ENCODE measurements at regions not wholly inside any gene's neighbourhood (a gene's known extent, or its start where the extent isn't known, plus 50 kb on each side); places are given as distances from the start of the nearest gene placed in this dataset.
"Not testable (repeated sequence)": the region's sequence is repeated elsewhere in the genome, so short reads cannot be mapped to it uniquely, and the experiment has no call there.

- Histone ChIP-seq H3K4me3 (no peak overlapping the region), H3K9me3 (no peaks in the 10 kb centered on the region), H3K36me3 (ENCODE audit: low read depth, missing control alignments) (no peaks in the 10 kb centered on the region), H3K27me3 (no peaks in the 10 kb centered on the region), H3K27ac (no peak overlapping the region), H3K4me1 (no peaks in the 10 kb centered on the region)
- WGBS, 2 donors, result 94 to 97% methylated on average over 1 of the region's 1 CpG
- intact Hi-C loops (cut with DNase I; ENCODE audit: low total_unique reads), result no loop called here
- DNase-seq, result no peak
- TF ChIP-seq, protein P1, sequence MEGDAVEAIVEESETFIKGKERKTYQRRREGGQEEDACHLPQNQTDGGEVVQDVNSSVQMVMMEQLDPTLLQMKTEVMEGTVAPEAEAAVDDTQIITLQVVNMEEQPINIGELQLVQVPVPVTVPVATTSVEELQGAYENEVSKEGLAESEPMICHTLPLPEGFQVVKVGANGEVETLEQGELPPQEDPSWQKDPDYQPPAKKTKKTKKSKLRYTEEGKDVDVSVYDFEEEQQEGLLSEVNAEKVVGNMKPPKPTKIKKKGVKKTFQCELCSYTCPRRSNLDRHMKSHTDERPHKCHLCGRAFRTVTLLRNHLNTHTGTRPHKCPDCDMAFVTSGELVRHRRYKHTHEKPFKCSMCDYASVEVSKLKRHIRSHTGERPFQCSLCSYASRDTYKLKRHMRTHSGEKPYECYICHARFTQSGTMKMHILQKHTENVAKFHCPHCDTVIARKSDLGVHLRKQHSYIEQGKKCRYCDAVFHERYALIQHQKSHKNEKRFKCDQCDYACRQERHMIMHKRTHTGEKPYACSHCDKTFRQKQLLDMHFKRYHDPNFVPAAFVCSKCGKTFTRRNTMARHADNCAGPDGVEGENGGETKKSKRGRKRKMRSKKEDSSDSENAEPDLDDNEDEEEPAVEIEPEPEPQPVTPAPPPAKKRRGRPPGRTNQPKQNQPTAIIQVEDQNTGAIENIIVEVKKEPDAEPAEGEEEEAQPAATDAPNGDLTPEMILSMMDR (IDR thresholded peaks at IDR 0.05), result no peak
- no peak for TF ChIP-seq POLR2A (IDR thresholded peaks at IDR 0.05)
These were observed 388.0 kb downstream of the SUCLG1 start for GRCh38 chr2:84071050-84071449.

DNA sequence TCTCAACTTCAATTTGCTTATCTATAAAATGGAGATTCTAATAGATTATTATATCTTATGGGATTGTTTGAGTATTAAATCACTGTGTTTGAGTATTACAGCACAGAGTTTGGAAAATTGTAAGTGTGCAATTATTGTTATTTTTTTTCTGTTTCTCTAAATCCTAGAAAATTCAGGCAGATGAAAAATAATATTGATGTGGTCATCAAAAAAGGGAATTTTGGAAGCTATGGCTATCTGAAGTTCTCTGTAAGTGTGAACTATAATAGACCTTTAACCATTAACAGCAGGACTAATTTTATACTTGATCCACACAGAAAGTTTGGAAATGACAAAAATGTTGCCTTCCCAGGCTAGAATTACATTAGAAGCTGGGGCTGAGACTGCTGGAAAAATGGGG is 393.2 kb downstream of the SUCLG1 start:
- intact Hi-C loops (cut with DNase I; ENCODE audit: low total_unique reads), result no loop called here
- no peaks in the 10 kb centered on the region for H3K4me1 ChIP-seq

GRCh38 chr2:84057917-84058560 is 401.0 kb downstream of the SUCLG1 start:
- 80 to 85% methylated on average over 4 of the region's 4 CpGs for WGBS, 2 donors
- Histone ChIP-seq H3K9me3 (no peaks in the 10 kb centered on the region), H3K27me3 (no peaks in the 10 kb centered on the region), H3K36me3 (ENCODE audit: low read depth, missing control alignments) (no peaks in the 10 kb centered on the region), H3K4me1 (no peaks in the 10 kb centered on the region), H3K27ac (no peak overlapping the region), H3K4me3 (no peak overlapping the region)
- TF ChIP-seq, protein P1 (IDR thresholded peaks at IDR 0.05), result no peak
- DNase-seq, result no peak
- intact Hi-C loops (cut with DNase I; ENCODE audit: low total_unique reads), result no loop called here

More for the DNA sequence above, 393.2 kb downstream of the SUCLG1 start:
- H3K36me3 ChIP-seq (ENCODE audit: low read depth, missing control alignments), result no peaks in the 10 kb centered on the region
- H3K4me3 ChIP-seq, result no peak overlapping the region
- DNase-seq, result no peak
- H3K9me3 ChIP-seq, result no peaks in the 10 kb centered on the region
- TF ChIP-seq, protein P1 (IDR thresholded peaks at IDR 0.05), result no peak
- TF ChIP-seq POLR2A (IDR thresholded peaks at IDR 0.05), result no peak
- H3K27me3 ChIP-seq, result no peaks in the 10 kb centered on the region
- H3K27ac ChIP-seq, result no peak overlapping the region

GRCh38 chr2:84055816-84056215 is 403.3 kb downstream of the SUCLG1 start:
- H3K27ac ChIP-seq, result no peak overlapping the region
- no peak for DNase-seq
- H3K4me3 ChIP-seq, result no peak overlapping the region
- no peaks in the 10 kb centered on the region for H3K36me3 ChIP-seq (ENCODE audit: low read depth, missing control alignments)
- intact Hi-C loops (cut with DNase I; ENCODE audit: low total_unique reads), result no loop called here
- 46 to 59% methylated on average over 1 of the region's 1 CpG for WGBS, 2 donors
- TF ChIP-seq POLR2A (IDR thresholded peaks at IDR 0.05), result no peak
- TF ChIP-seq, protein P1 (IDR thresholded peaks at IDR 0.05), result no peak
- no peaks in the 10 kb centered on the region for H3K27me3 ChIP-seq
- H3K4me1 ChIP-seq, result no peaks in the 10 kb centered on the region
- H3K9me3 ChIP-seq, result no peaks in the 10 kb centered on the region

DNA sequence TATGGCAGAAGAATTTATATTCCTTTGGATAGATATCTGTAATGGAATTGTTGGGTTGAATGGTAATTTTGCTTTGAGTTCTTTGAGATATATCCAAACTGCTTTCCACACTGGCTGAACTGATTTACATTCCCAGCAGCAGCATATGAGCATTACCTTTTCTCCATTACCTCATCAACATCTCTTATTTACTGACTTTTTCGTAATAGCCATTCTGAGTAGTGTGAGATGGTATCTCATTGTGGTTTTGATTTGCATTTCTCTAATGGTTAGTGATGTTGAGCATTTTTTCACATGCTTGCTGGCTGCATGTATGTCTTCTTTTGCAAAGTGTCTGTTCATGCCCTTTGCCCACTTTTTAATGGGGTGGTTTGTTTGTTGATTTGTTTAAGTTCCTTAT is 404.5 kb downstream of the SUCLG1 start:
- DNase-seq; intact Hi-C loops (cut with DNase I; ENCODE audit: low total_unique reads); H3K4me3 ChIP-seq; H3K27ac ChIP-seq; H3K27me3 ChIP-seq; H3K36me3 ChIP-seq (ENCODE audit: low read depth, missing control alignments); H3K4me1 ChIP-seq; H3K9me3 ChIP-seq: not testable (repeated sequence)
- 97 to 100% methylated on average over 1 of the region's 1 CpG for WGBS, 2 donors

Data from testis (tissue), 2 donors.